Hypothalamus (tissue), 51 donors: ENCODE measurements at regions not wholly inside any gene's neighbourhood (a gene's known extent, or its start where the extent isn't known, plus 50 kb on each side); places are given as distances from the start of the nearest gene placed in this dataset.
"Not testable (repeated sequence)": the region's sequence is repeated elsewhere in the genome, so short reads cannot be mapped to it uniquely, and the experiment has no call there.

Experiments
- DNase-seq, 51 donors: peaks; one replicate each; lab custom pipeline; 2025; lab: John Stamatoyannopoulos, UW

GRCh38 chr2:95654897-95655296 is 63.1 kb downstream of the TRIM43 start:
- DNase-seq, result not testable (repeated sequence)

GRCh38 chr2:95656553-95656952 is 64.8 kb downstream of the TRIM43 start:
- not testable (repeated sequence) for DNase-seq

GRCh38 chr2:95657937-95658336 is 66.1 kb downstream of the TRIM43 start:
- DNase-seq, result not testable (repeated sequence)

GRCh38 chr2:95660766-95661562 is 69.2 kb downstream of the TRIM43 start:
- not testable (repeated sequence) for DNase-seq

GRCh38 chr2:95663471-95664441 is 72.0 kb downstream of the TRIM43 start:
- not testable (repeated sequence) for DNase-seq

- not testable (repeated sequence) for DNase-seq
Measured at GRCh38 chr2:95666636-95667035, 74.8 kb downstream of the TRIM43 start.

GRCh38 chr2:95667480-95667879 is 75.7 kb downstream of the TRIM43 start:
- no peak for DNase-seq

GRCh38 chr2:95668934-95669333 is 77.1 kb downstream of the TRIM43 start:
- DNase-seq, result not testable (repeated sequence)

GRCh38 chr2:95669441-95669991 is 77.7 kb downstream of the TRIM43 start:
- DNase-seq, result no peak

- no peak for DNase-seq
Measured at GRCh38 chr2:95670167-95670566, 78.4 kb downstream of the TRIM43 start.

- DNase-seq, result no peak
Measured at GRCh38 chr2:95670686-95671085, 78.9 kb downstream of the TRIM43 start.

- not testable (repeated sequence) for DNase-seq
Measured at GRCh38 chr2:95671171-95671570, 79.4 kb downstream of the TRIM43 start.

GRCh38 chr2:95671992-95672391 is 80.2 kb downstream of the TRIM43 start:
- DNase-seq, result not testable (repeated sequence)

- not testable (repeated sequence) for DNase-seq
Measured at GRCh38 chr2:95672500-95672899, 80.7 kb downstream of the TRIM43 start.

GRCh38 chr2:95674186-95674585 is 82.4 kb downstream of the TRIM43 start:
- DNase-seq, result peak in 2 of 51 donors; percentile 11 to 12

- not testable (repeated sequence) for DNase-seq
Measured at GRCh38 chr2:95676573-95676972, 84.8 kb downstream of the TRIM43 start.

GRCh38 chr2:95677346-95677745 is 85.5 kb downstream of the TRIM43 start:
- DNase-seq, result no peak

GRCh38 chr2:95677833-95678232 is 86.0 kb downstream of the TRIM43 start:
- DNase-seq, result not testable (repeated sequence)

GRCh38 chr2:95681158-95681557 is 89.4 kb downstream of the TRIM43 start:
- DNase-seq, result not testable (repeated sequence)

- DNase-seq, result not testable (repeated sequence)
Measured at GRCh38 chr2:95681589-95682081, 89.8 kb downstream of the TRIM43 start.
